ENCODE measurements at regions not wholly inside any gene's neighbourhood (a gene's known extent, or its start where the extent isn't known, plus 50 kb on each side); places are given as distances from the start of the nearest gene placed in this dataset.

GRCh38 chrX:155679715-155680114 is 67.0 kb upstream of the TMLHE start:
- Histone ChIP-seq H3K79me1 (ENCODE audit: low read depth in 1 of 2, low read length in 2 of 2) (no peaks in the 10 kb centered on the region), H3K27me3 (ENCODE audit: control insufficient read depth, insufficient read depth, low read length) (no peaks in the 10 kb centered on the region)
- dilution Hi-C loops (cut with HindIII; ENCODE audit: low sequenced_read_pairs, unreplicated experiment) = no loop called here

More at GRCh38 chrX:155679715-155680114, 67.0 kb upstream of the TMLHE start:
- Histone ChIP-seq H3K4ac (ENCODE audit: low read depth, low read length) (no peak overlapping the region), H3K36me3 (ENCODE audit: control insufficient read depth, insufficient read depth, low read length) (no peaks in the 10 kb centered on the region), H4K5ac (ENCODE audit: low read depth, low read length) (no peak overlapping the region), H2AFZ (replicated peaks; ENCODE audit: low read length, poor library complexity) (no peak overlapping the region), H4K20me1 (ENCODE audit: insufficient read depth, low read length) (no peaks in the 10 kb centered on the region), H3K4me1 (ENCODE audit: control insufficient read depth, insufficient read depth, low read length) (no peaks in the 10 kb centered on the region), H3K9ac (ENCODE audit: low read depth, low read length) (no peak overlapping the region), H3K4me2 (ENCODE audit: low read depth, low read length) (no peak overlapping the region), H3K4me3 (ENCODE audit: insufficient read depth, low read depth, low read length) (no peak overlapping the region), H2AK9ac (replicated peaks; ENCODE audit: low read depth, low read length, poor library complexity) (no peak overlapping the region), H3K14ac (replicated peaks; ENCODE audit: low read depth, low read length) (no peak overlapping the region), H4K91ac (ENCODE audit: insufficient read depth, low read depth, low read length) (no peak overlapping the region), H4K8ac (ENCODE audit: low read depth in 2 of 2, low read length in 2 of 2) (no peak overlapping the region), H3K27ac (ENCODE audit: insufficient read depth, low read length) (no peak overlapping the region), H2BK5ac (ENCODE audit: low read depth, low read length, poor library complexity, severe bottlenecking) (no peak overlapping the region), H2AK5ac (ENCODE audit: low read depth, low read length) (no peak overlapping the region), H3K18ac (ENCODE audit: low read depth, low read length) (no peak overlapping the region), H3K23ac (ENCODE audit: low read depth, low read length) (no peak overlapping the region), H2BK120ac (ENCODE audit: low read depth, low read length) (no peak overlapping the region), H3K9me3 (ENCODE audit: control insufficient read depth, insufficient read depth, low read length) (no peaks in the 10 kb centered on the region; the same call in 1 of the 2 replicates), H2BK20ac (ENCODE audit: low read depth, low read length) (no peak overlapping the region), H3K56ac (ENCODE audit: extremely low read depth, insufficient read depth, low read length) (no peak overlapping the region), H3K9me1 (ENCODE audit: insufficient read depth, low read length) (no peaks in the 10 kb centered on the region), H2BK15ac (ENCODE audit: low read depth, low read length) (no peak overlapping the region)
- BruUV-seq (replicated peaks) = no TSS peak
- WGBS, 2 experiments (ENCODE audit: extremely low coverage in 2 of 2, insufficient read length in 1 of 2) = no CpG with 5 or more reads among the region's 4 CpGs
- in situ Hi-C loops (cut with MboI; ENCODE audit: low sequenced_read_pairs) = no loop called here
- ATAC-seq (ENCODE audit: low read depth) (no peak), DNase-seq (no peak)
- TF ChIP-seq CEBPB (IDR thresholded peaks at IDR 0.05; ENCODE audit: low read depth, low read length) = no peak
- TF ChIP-seq BHLHE40 (IDR thresholded peaks at IDR 0.05; ENCODE audit: low read depth, low read length) = no peak
- TF ChIP-seq CHD1 (IDR thresholded peaks at IDR 0.05; ENCODE audit: low read depth, low read length) = no peak
- TF ChIP-seq SMC3 (IDR thresholded peaks at IDR 0.05; ENCODE audit: low read depth, low read length) = no peak
- TF ChIP-seq NFE2L2 (IDR thresholded peaks at IDR 0.05; ENCODE audit: low read depth, low read length) = no peak
- no peak for TF ChIP-seq RCOR1 (IDR thresholded peaks at IDR 0.05; ENCODE audit: insufficient replicate concordance, low read length)
- no peak for TF ChIP-seq RFX5 (IDR thresholded peaks at IDR 0.05; ENCODE audit: low read depth, low read length)
- TF ChIP-seq RAD21 (IDR thresholded peaks at IDR 0.05; ENCODE audit: low read length) = no peak
- TF ChIP-seq MAZ (IDR thresholded peaks at IDR 0.05; ENCODE audit: borderline replicate concordance, low read depth, low read length) = no peak
- TF ChIP-seq USF2 (IDR thresholded peaks at IDR 0.05; ENCODE audit: low read depth, low read length) = no peak
- no peak for TF ChIP-seq ELK1 (IDR thresholded peaks at IDR 0.05; ENCODE audit: borderline replicate concordance, low read depth, low read length)
- no peak for TF ChIP-seq POLR2A (IDR thresholded peaks at IDR 0.05; ENCODE audit: low read depth, low read length)
- no peak for TF ChIP-seq MAFK (IDR thresholded peaks at IDR 0.05; ENCODE audit: low read depth, low read length)
- TF ChIP-seq FOS (IDR thresholded peaks at IDR 0.05; ENCODE audit: low read depth, low read length) = no peak
- no peak for TF ChIP-seq MXI1 (IDR thresholded peaks at IDR 0.05; ENCODE audit: borderline replicate concordance, low read depth, low read length)
- TF ChIP-seq CTCF (conservative IDR thresholded peaks at IDR 0.05; ENCODE audit: low read depth, low read length) = no peak
- ChIA-PET CTCF (no interaction called here), POLR2A (ENCODE audit: unreplicated experiment) (no interaction called here)
- intact Hi-C loops (cut with micrococcal nuclease) = no loop called here
